Neural cell (in vitro differentiated cells): ENCODE measurements at regions not wholly inside any gene's neighbourhood (a gene's known extent, or its start where the extent isn't known, plus 50 kb on each side); places are given as distances from the start of the nearest gene placed in this dataset.

Experiments used
- RAD21 ChIP-seq: fragments of 450-650 bp; conservative IDR thresholded peaks from 2 replicates; pipeline ENCODE4 v1.6.1; 2014; ENCODE audit warnings: antibody characterized with exemption, mild to moderate bottlenecking, moderate library complexity
- TF ChIP-seq, protein P1 (sequence below): fragments of 450-650 bp; IDR thresholded peaks from 2 replicates; pipeline ENCODE4 v1.5.1; 2014; ENCODE audit warnings: antibody characterized with exemption, mild to moderate bottlenecking, moderate library complexity; ENCODE audit not compliant: poor library complexity, severe bottlenecking
- TF ChIP-seq, protein P2 (sequence below): IDR thresholded peaks from 2 replicates; pipeline ENCODE4 v1.6.1; 2012; ENCODE audit warnings: borderline replicate concordance

GRCh38 chr20:7332169-7332568 is 564.7 kb downstream of the BMP2 start:
- TF ChIP-seq, protein P1, sequence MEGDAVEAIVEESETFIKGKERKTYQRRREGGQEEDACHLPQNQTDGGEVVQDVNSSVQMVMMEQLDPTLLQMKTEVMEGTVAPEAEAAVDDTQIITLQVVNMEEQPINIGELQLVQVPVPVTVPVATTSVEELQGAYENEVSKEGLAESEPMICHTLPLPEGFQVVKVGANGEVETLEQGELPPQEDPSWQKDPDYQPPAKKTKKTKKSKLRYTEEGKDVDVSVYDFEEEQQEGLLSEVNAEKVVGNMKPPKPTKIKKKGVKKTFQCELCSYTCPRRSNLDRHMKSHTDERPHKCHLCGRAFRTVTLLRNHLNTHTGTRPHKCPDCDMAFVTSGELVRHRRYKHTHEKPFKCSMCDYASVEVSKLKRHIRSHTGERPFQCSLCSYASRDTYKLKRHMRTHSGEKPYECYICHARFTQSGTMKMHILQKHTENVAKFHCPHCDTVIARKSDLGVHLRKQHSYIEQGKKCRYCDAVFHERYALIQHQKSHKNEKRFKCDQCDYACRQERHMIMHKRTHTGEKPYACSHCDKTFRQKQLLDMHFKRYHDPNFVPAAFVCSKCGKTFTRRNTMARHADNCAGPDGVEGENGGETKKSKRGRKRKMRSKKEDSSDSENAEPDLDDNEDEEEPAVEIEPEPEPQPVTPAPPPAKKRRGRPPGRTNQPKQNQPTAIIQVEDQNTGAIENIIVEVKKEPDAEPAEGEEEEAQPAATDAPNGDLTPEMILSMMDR = no peak
- TF ChIP-seq, protein P2, sequence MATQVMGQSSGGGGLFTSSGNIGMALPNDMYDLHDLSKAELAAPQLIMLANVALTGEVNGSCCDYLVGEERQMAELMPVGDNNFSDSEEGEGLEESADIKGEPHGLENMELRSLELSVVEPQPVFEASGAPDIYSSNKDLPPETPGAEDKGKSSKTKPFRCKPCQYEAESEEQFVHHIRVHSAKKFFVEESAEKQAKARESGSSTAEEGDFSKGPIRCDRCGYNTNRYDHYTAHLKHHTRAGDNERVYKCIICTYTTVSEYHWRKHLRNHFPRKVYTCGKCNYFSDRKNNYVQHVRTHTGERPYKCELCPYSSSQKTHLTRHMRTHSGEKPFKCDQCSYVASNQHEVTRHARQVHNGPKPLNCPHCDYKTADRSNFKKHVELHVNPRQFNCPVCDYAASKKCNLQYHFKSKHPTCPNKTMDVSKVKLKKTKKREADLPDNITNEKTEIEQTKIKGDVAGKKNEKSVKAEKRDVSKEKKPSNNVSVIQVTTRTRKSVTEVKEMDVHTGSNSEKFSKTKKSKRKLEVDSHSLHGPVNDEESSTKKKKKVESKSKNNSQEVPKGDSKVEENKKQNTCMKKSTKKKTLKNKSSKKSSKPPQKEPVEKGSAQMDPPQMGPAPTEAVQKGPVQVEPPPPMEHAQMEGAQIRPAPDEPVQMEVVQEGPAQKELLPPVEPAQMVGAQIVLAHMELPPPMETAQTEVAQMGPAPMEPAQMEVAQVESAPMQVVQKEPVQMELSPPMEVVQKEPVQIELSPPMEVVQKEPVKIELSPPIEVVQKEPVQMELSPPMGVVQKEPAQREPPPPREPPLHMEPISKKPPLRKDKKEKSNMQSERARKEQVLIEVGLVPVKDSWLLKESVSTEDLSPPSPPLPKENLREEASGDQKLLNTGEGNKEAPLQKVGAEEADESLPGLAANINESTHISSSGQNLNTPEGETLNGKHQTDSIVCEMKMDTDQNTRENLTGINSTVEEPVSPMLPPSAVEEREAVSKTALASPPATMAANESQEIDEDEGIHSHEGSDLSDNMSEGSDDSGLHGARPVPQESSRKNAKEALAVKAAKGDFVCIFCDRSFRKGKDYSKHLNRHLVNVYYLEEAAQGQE = no peak
- TF ChIP-seq RAD21 = no peak
